ENCODE measurements at regions not wholly inside any gene's neighbourhood (a gene's known extent, or its start where the extent isn't known, plus 50 kb on each side); places are given as distances from the start of the nearest gene placed in this dataset.

DNA sequence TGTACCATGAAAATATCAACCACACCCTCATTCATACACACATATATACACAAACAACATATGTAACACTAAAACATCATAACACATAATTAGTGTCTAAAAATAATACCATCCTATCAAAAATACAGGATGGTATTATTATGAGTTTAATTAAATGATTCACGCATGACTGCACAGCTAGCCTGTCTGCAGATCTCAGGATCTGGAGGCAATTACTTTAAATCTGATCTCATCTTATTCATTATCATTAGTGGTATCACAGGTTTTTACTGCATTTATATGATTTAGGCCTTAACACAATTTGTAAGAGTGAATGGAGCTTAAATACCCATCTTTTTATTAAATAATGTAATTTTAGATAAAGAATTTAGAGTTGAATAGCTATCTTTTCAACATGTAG, 443.4 kb upstream of the LINC00305 start:
- Mint-ChIP-seq H3K27ac (ENCODE audit: unreplicated experiment) (no peak overlapping the region), H3K27me3 (ENCODE audit: unreplicated experiment) (no peaks in the 10 kb centered on the region), H3K36me3 (ENCODE audit: insufficient read depth, unreplicated experiment) (no peaks in the 10 kb centered on the region), H3K4me1 (ENCODE audit: low read depth, unreplicated experiment) (no peaks in the 10 kb centered on the region), H3K9me3 (ENCODE audit: low read depth, unreplicated experiment) (no peaks in the 10 kb centered on the region), H3K4me3 (ENCODE audit: low read depth, unreplicated experiment) (no peak overlapping the region)
- no TSS peak for BruUV-seq (replicated peaks)
- TF ChIP-seq, protein P1, sequence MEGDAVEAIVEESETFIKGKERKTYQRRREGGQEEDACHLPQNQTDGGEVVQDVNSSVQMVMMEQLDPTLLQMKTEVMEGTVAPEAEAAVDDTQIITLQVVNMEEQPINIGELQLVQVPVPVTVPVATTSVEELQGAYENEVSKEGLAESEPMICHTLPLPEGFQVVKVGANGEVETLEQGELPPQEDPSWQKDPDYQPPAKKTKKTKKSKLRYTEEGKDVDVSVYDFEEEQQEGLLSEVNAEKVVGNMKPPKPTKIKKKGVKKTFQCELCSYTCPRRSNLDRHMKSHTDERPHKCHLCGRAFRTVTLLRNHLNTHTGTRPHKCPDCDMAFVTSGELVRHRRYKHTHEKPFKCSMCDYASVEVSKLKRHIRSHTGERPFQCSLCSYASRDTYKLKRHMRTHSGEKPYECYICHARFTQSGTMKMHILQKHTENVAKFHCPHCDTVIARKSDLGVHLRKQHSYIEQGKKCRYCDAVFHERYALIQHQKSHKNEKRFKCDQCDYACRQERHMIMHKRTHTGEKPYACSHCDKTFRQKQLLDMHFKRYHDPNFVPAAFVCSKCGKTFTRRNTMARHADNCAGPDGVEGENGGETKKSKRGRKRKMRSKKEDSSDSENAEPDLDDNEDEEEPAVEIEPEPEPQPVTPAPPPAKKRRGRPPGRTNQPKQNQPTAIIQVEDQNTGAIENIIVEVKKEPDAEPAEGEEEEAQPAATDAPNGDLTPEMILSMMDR (IDR thresholded peaks at IDR 0.05; ENCODE audit: unreplicated experiment): no peak
- intact Hi-C loops (cut with micrococcal nuclease; ENCODE audit: unreplicated experiment): no loop called here
- no peak for DNase-seq
- CTCF ChIA-PET: no interaction called here

GRCh38 chr18:64589000-64589399, 440.1 kb upstream of the LINC00305 start:
- CTCF ChIA-PET: no interaction called here

GRCh38 chr18:64566456-64566855, 417.6 kb upstream of the LINC00305 start:
- no peaks in the 10 kb centered on the region for H3K4me1 Mint-ChIP-seq (ENCODE audit: low read depth, unreplicated experiment)
- TF ChIP-seq, protein P1 (IDR thresholded peaks at IDR 0.05; ENCODE audit: unreplicated experiment): no peak
- no peak for DNase-seq
- CTCF ChIA-PET: no interaction called here
- no peak overlapping the region for H3K27ac Mint-ChIP-seq (ENCODE audit: unreplicated experiment)
- H3K9me3 Mint-ChIP-seq (ENCODE audit: low read depth, unreplicated experiment): no peaks in the 10 kb centered on the region
- H3K4me3 Mint-ChIP-seq (ENCODE audit: low read depth, unreplicated experiment): no peak overlapping the region
- BruUV-seq (replicated peaks): no TSS peak
- intact Hi-C loops (cut with micrococcal nuclease; ENCODE audit: unreplicated experiment): no loop called here
- H3K27me3 Mint-ChIP-seq (ENCODE audit: unreplicated experiment): no peaks in the 10 kb centered on the region
- H3K36me3 Mint-ChIP-seq (ENCODE audit: insufficient read depth, unreplicated experiment): no peaks in the 10 kb centered on the region

More at GRCh38 chr18:64589000-64589399, 440.1 kb upstream of the LINC00305 start:
- intact Hi-C loops (cut with micrococcal nuclease; ENCODE audit: unreplicated experiment): no loop called here
- DNase-seq: no peak
- TF ChIP-seq, protein P1 (IDR thresholded peaks at IDR 0.05; ENCODE audit: unreplicated experiment): no peak
- H3K27ac Mint-ChIP-seq (ENCODE audit: unreplicated experiment): no peak overlapping the region
- no peak overlapping the region for H3K4me3 Mint-ChIP-seq (ENCODE audit: low read depth, unreplicated experiment)
- no peaks in the 10 kb centered on the region for H3K4me1 Mint-ChIP-seq (ENCODE audit: low read depth, unreplicated experiment)
- no peaks in the 10 kb centered on the region for H3K27me3 Mint-ChIP-seq (ENCODE audit: unreplicated experiment)
- no TSS peak for BruUV-seq (replicated peaks)
- no peaks in the 10 kb centered on the region for H3K36me3 Mint-ChIP-seq (ENCODE audit: insufficient read depth, unreplicated experiment)
- no peaks in the 10 kb centered on the region for H3K9me3 Mint-ChIP-seq (ENCODE audit: low read depth, unreplicated experiment)

DNA sequence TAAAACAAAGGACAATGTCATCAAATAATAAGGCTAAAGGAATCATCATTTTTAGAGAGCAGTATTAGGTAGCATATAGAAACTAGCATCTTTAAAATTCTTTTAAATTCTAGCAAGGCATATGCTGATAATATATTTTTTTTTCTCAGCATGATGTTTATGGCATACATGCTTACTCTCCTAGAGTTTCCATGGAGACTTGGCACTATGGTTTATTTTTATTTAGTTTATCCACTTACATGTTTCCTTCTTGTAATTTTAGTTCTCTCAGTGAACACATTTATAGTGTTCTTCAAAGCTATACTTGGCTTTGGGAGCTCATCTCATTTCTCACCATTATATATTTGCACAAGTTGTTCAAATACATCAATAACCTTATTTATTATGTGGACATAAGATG, 413.8 kb upstream of the LINC00305 start:
- no peak overlapping the region for H3K4me3 Mint-ChIP-seq (ENCODE audit: low read depth, unreplicated experiment)
- H3K9me3 Mint-ChIP-seq (ENCODE audit: low read depth, unreplicated experiment): no peaks in the 10 kb centered on the region
- no TSS peak for BruUV-seq (replicated peaks)
- H3K27ac Mint-ChIP-seq (ENCODE audit: unreplicated experiment): no peak overlapping the region
- CTCF ChIA-PET: no interaction called here
- TF ChIP-seq, protein P1 (IDR thresholded peaks at IDR 0.05; ENCODE audit: unreplicated experiment): no peak
- no peaks in the 10 kb centered on the region for H3K27me3 Mint-ChIP-seq (ENCODE audit: unreplicated experiment)
- no peak for DNase-seq
- H3K4me1 Mint-ChIP-seq (ENCODE audit: low read depth, unreplicated experiment): no peaks in the 10 kb centered on the region
- intact Hi-C loops (cut with micrococcal nuclease; ENCODE audit: unreplicated experiment): no loop called here
- H3K36me3 Mint-ChIP-seq (ENCODE audit: insufficient read depth, unreplicated experiment): no peaks in the 10 kb centered on the region

- TF ChIP-seq, protein P1 (IDR thresholded peaks at IDR 0.05; ENCODE audit: unreplicated experiment): no peak
- Mint-ChIP-seq H3K36me3 (ENCODE audit: insufficient read depth, unreplicated experiment) (no peaks in the 10 kb centered on the region), H3K9me3 (ENCODE audit: low read depth, unreplicated experiment) (peaks cover 2% of the 10 kb centered on the region), H3K4me3 (ENCODE audit: low read depth, unreplicated experiment) (no peak overlapping the region), H3K27ac (ENCODE audit: unreplicated experiment) (no peak overlapping the region), H3K4me1 (ENCODE audit: low read depth, unreplicated experiment) (no peaks in the 10 kb centered on the region), H3K27me3 (ENCODE audit: unreplicated experiment) (no peaks in the 10 kb centered on the region)
- no TSS peak for BruUV-seq (replicated peaks)
- CTCF ChIA-PET: no interaction called here
- no peak for DNase-seq
- intact Hi-C loops (cut with micrococcal nuclease; ENCODE audit: unreplicated experiment): no loop called here
Measured at GRCh38 chr18:64546451-64546850, 397.6 kb upstream of the LINC00305 start.
